22Rv1 (cell line): ENCODE measurements at regions not wholly inside any gene's neighbourhood (a gene's known extent, or its start where the extent isn't known, plus 50 kb on each side); places are given as distances from the start of the nearest gene placed in this dataset.

Experiments used
- H3K27ac ChIP-seq: fragments of 450-650 bp; 2 replicates; pipeline ENCODE4 v1.5.1; 2017
- CTCF ChIP-seq: fragments of 450-650 bp; IDR thresholded peaks from 2 replicates; pipeline ENCODE4 v1.5.1; 2017; ENCODE audit warnings: mild to moderate bottlenecking
- ZFX ChIP-seq: fragments of 450-650 bp; IDR thresholded peaks from 2 replicates; pipeline ENCODE4 v1.6.1; 2017; ENCODE audit warnings: antibody characterized with exemption, borderline replicate concordance

GRCh38 chr1:30600706-30601105 lies 122.7 kb downstream of the MATN1 start:
- TF ChIP-seq CTCF (no peak), ZFX (no peak)

GRCh38 chr1:30600258-30600657 lies 123.1 kb downstream of the MATN1 start:
- no peak overlapping the region for H3K27ac ChIP-seq
- TF ChIP-seq ZFX (no peak), CTCF (no peak)

More at GRCh38 chr1:30600706-30601105, 122.7 kb downstream of the MATN1 start:
- H3K27ac ChIP-seq: no peak overlapping the region

GRCh38 chr1:30599721-30600120 lies 123.7 kb downstream of the MATN1 start:
- no peak overlapping the region for H3K27ac ChIP-seq
- TF ChIP-seq ZFX (no peak), CTCF (no peak)

GRCh38 chr1:30598571-30599114 lies 124.7 kb downstream of the MATN1 start:
- no peak overlapping the region for H3K27ac ChIP-seq
- no peak for TF ChIP-seq CTCF

GRCh38 chr1:30597711-30598110 lies 125.7 kb downstream of the MATN1 start:
- no peak overlapping the region for H3K27ac ChIP-seq
- no peak for TF ChIP-seq ZFX
- no peak for TF ChIP-seq CTCF

- no peak overlapping the region for H3K27ac ChIP-seq
- TF ChIP-seq CTCF (no peak), ZFX (no peak)
Measured at GRCh38 chr1:30596891-30597290, 126.5 kb downstream of the MATN1 start.

GRCh38 chr1:30596470-30596869 lies 126.9 kb downstream of the MATN1 start:
- TF ChIP-seq ZFX: no peak
- no peak overlapping the region for H3K27ac ChIP-seq

GRCh38 chr1:30589083-30589482 lies 134.3 kb downstream of the MATN1 start:
- no peak overlapping the region for H3K27ac ChIP-seq
- TF ChIP-seq CTCF: no peak
- TF ChIP-seq ZFX: no peak
